GM23338 (cell line): ENCODE measurements at regions not wholly inside any gene's neighbourhood (a gene's known extent, or its start where the extent isn't known, plus 50 kb on each side); places are given as distances from the start of the nearest gene placed in this dataset.

ENCODE experiments used
- ATAC-seq: fragments of 200-7000 bp; cut with Tn5 transposase; 3 replicates; pipeline ENCODE4 v1.9.1; 2020
- DNase-seq: peaks from one replicate; pipeline ENCODE4 v3.0.0-alpha.2; 2015; ENCODE audit warnings: low spot score
- H2AFZ ChIP-seq: fragments of 200-600 bp; sonication (generic); 2 replicates; pipeline ENCODE4 v1.8.0; 2016; ENCODE audit warnings: antibody characterized with exemption, mild to moderate bottlenecking, moderate library complexity
- H3F3A ChIP-seq: fragments of 200-600 bp; sonication (generic); replicated peaks from 2 replicates; pipeline ENCODE4 v1.8.0; 2017; ENCODE audit warnings: antibody characterized with exemption, mixed run types, low read depth
- H3K27ac ChIP-seq: fragments of 200-600 bp; sonication (generic); 2 replicates; pipeline ENCODE4 v1.6.1; 2016; ENCODE audit warnings: low read depth
- H3K27me3 ChIP-seq: fragments of 200-600 bp; sonication (generic); 2 replicates; pipeline ENCODE4 v1.8.0; 2016; ENCODE audit warnings: mild to moderate bottlenecking, mixed run types, moderate library complexity; ENCODE audit not compliant: insufficient read depth
- H3K36me3 ChIP-seq: fragments of 200-600 bp; sonication (generic); 2 replicates; pipeline ENCODE4 v1.8.0; 2016; ENCODE audit warnings: mild to moderate bottlenecking; ENCODE audit not compliant: insufficient read depth
- H3K4me1 ChIP-seq: fragments of 200-600 bp; sonication (generic); 2 replicates; pipeline ENCODE4 v1.8.0; 2016; ENCODE audit warnings: mild to moderate bottlenecking, moderate library complexity; ENCODE audit not compliant: insufficient read depth
- H3K4me2 ChIP-seq: fragments of 200-600 bp; sonication (generic); 2 replicates; pipeline ENCODE4 v1.7.1; 2017; ENCODE audit warnings: mixed run types
- H3K4me3 ChIP-seq: fragments of 200-600 bp; sonication (generic); 2 replicates; pipeline ENCODE4 v1.6.1; 2016; ENCODE audit warnings: mixed run types
- H3K79me2 ChIP-seq: fragments of 200-600 bp; sonication (generic); replicated peaks from 2 replicates; pipeline ENCODE4 v1.8.0; 2017; ENCODE audit warnings: mild to moderate bottlenecking; ENCODE audit not compliant: insufficient read depth
- H3K9me2 ChIP-seq: fragments of 200-600 bp; sonication (generic); 2 replicates; pipeline ENCODE4 v1.8.0; 2017; ENCODE audit not compliant: insufficient read depth
- H4K20me1 ChIP-seq: fragments of 200-600 bp; sonication (generic); replicated peaks from 2 replicates; pipeline ENCODE4 v1.8.0; 2017; ENCODE audit warnings: mild to moderate bottlenecking; ENCODE audit not compliant: insufficient read depth
- H3K27ac Mint-ChIP-seq: 2 replicates; pipeline ENCODE4 v1.8.0; 2020; ENCODE audit warnings: inconsistent platforms, mild to moderate bottlenecking, moderate library complexity, mixed read lengths
- H3K27me3 Mint-ChIP-seq: 3 replicates; pipeline ENCODE4 v1.8.0; 2022; ENCODE audit warnings: low read depth, mild to moderate bottlenecking, moderate library complexity, mixed read lengths, inconsistent platforms; ENCODE audit not compliant: insufficient read depth, poor library complexity
- H3K36me3 Mint-ChIP-seq: 3 replicates; pipeline ENCODE4 v1.8.0; 2021; ENCODE audit warnings: low read depth, mild to moderate bottlenecking, inconsistent platforms, moderate library complexity, mixed read lengths
- H3K4me1 Mint-ChIP-seq: 3 replicates; pipeline ENCODE4 v1.8.0; 2020; ENCODE audit warnings: mild to moderate bottlenecking, inconsistent platforms, mixed read lengths
- H3K4me3 Mint-ChIP-seq: 3 replicates; pipeline ENCODE4 v1.8.0; 2021; ENCODE audit warnings: moderate library complexity, mild to moderate bottlenecking, inconsistent platforms, mixed read lengths
- H3K9me3 Mint-ChIP-seq: 3 replicates; pipeline ENCODE4 v1.8.0; 2020; ENCODE audit warnings: moderate library complexity, mild to moderate bottlenecking, inconsistent platforms, mixed read lengths
- EZH2 ChIP-seq: fragments of 200-600 bp; sonication (generic); IDR thresholded peaks from one replicate; pipeline ENCODE4 v1.8.0; 2017; ENCODE audit warnings: antibody characterized with exemption, mild to moderate bottlenecking, low read depth; ENCODE audit not compliant: unreplicated experiment
- EZH2phosphoT487 ChIP-seq: fragments of 200-600 bp; sonication (generic); IDR thresholded peaks from one replicate; pipeline ENCODE4 v1.8.1; 2018; ENCODE audit warnings: antibody characterized with exemption; ENCODE audit not compliant: unreplicated experiment
- NANOG ChIP-seq: IDR thresholded peaks from 2 replicates; pipeline ENCODE4 v1.6.1; 2016; ENCODE audit warnings: antibody characterized with exemption, borderline replicate concordance
- ZNF114 ChIP-seq: fragments of 250-450 bp; sonication (Bioruptor Pico); IDR thresholded peaks from 2 replicates; pipeline ENCODE4 v1.5.0; 2020; ENCODE audit warnings: mild to moderate bottlenecking, moderate library complexity
- TF ChIP-seq, protein P1 (sequence below): IDR thresholded peaks from 2 replicates; pipeline ENCODE4 v1.6.1; 2016; ENCODE audit warnings: antibody characterized with exemption
- TF ChIP-seq, protein P2 (sequence below): fragments of 250-450 bp; sonication (Bioruptor Pico); IDR thresholded peaks from 2 replicates; pipeline ENCODE4 v1.5.0; 2020; ENCODE audit warnings: mild to moderate bottlenecking, moderate library complexity
- TF ChIP-seq, protein P3 (sequence below), 2 experiments: fragments of 200-600 bp in 1 of 2; sonication (generic) in 1 of 2; conservative IDR thresholded peaks; 2 replicates each; pipeline versions ENCODE4 v1.5.1 to v1.6.1; 2016 to 2017; ENCODE audit warnings: antibody characterized with exemption in 2 of 2, low read depth in 2 of 2, mild to moderate bottlenecking in 2 of 2, moderate library complexity in 1 of 2

DNA sequence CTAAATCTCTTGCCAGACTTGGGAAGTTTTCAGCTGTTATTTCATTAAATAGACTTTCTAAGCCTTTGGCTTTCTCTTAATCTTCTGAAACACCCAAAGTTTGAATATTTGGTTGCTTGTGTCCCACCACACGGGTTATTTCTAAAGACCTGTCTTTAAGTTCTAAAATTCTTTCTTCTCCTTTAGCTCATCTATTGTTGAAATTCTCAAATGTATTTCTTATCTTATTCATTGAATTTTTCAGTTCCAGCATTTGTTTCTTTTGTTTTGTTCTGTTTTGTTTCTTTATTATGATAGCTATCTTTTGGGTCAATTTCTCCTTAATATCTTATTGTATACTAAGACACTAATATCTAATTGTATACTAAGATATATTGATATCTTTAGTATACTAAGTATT, 97.0 kb downstream of the ARRDC4 start:
- Histone ChIP-seq H3K27me3 (no peaks in the 10 kb centered on the region), H3K4me3 (no peak overlapping the region), H3K79me2 (no peaks in the 10 kb centered on the region), H3K4me1 (no peaks in the 10 kb centered on the region), H3K36me3 (peaks cover 3% of the 10 kb centered on the region; the same call in 1 of the 2 replicates), H3K4me2 (no peak overlapping the region), H4K20me1 (no peaks in the 10 kb centered on the region), H3K9me2 (no peaks in the 10 kb centered on the region; the same call in 1 of the 2 replicates), H3F3A (no peaks in the 10 kb centered on the region), H2AFZ (no peak overlapping the region), H3K27ac (no peak overlapping the region)
- Mint-ChIP-seq H3K27me3 (peaks cover 2% of the 10 kb centered on the region), H3K36me3 (0 out of 3 replicates have a peak, but pooled peaks cover 6% of the 10 kb centered on the region), H3K4me3 (no peak overlapping the region), H3K9me3 (peaks cover 19% of the 10 kb centered on the region), H3K4me1 (no peaks in the 10 kb centered on the region), H3K27ac (no peak overlapping the region)
- TF ChIP-seq, protein P1, sequence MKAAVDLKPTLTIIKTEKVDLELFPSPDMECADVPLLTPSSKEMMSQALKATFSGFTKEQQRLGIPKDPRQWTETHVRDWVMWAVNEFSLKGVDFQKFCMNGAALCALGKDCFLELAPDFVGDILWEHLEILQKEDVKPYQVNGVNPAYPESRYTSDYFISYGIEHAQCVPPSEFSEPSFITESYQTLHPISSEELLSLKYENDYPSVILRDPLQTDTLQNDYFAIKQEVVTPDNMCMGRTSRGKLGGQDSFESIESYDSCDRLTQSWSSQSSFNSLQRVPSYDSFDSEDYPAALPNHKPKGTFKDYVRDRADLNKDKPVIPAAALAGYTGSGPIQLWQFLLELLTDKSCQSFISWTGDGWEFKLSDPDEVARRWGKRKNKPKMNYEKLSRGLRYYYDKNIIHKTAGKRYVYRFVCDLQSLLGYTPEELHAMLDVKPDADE = no peak
- TF ChIP-seq, protein P2, sequence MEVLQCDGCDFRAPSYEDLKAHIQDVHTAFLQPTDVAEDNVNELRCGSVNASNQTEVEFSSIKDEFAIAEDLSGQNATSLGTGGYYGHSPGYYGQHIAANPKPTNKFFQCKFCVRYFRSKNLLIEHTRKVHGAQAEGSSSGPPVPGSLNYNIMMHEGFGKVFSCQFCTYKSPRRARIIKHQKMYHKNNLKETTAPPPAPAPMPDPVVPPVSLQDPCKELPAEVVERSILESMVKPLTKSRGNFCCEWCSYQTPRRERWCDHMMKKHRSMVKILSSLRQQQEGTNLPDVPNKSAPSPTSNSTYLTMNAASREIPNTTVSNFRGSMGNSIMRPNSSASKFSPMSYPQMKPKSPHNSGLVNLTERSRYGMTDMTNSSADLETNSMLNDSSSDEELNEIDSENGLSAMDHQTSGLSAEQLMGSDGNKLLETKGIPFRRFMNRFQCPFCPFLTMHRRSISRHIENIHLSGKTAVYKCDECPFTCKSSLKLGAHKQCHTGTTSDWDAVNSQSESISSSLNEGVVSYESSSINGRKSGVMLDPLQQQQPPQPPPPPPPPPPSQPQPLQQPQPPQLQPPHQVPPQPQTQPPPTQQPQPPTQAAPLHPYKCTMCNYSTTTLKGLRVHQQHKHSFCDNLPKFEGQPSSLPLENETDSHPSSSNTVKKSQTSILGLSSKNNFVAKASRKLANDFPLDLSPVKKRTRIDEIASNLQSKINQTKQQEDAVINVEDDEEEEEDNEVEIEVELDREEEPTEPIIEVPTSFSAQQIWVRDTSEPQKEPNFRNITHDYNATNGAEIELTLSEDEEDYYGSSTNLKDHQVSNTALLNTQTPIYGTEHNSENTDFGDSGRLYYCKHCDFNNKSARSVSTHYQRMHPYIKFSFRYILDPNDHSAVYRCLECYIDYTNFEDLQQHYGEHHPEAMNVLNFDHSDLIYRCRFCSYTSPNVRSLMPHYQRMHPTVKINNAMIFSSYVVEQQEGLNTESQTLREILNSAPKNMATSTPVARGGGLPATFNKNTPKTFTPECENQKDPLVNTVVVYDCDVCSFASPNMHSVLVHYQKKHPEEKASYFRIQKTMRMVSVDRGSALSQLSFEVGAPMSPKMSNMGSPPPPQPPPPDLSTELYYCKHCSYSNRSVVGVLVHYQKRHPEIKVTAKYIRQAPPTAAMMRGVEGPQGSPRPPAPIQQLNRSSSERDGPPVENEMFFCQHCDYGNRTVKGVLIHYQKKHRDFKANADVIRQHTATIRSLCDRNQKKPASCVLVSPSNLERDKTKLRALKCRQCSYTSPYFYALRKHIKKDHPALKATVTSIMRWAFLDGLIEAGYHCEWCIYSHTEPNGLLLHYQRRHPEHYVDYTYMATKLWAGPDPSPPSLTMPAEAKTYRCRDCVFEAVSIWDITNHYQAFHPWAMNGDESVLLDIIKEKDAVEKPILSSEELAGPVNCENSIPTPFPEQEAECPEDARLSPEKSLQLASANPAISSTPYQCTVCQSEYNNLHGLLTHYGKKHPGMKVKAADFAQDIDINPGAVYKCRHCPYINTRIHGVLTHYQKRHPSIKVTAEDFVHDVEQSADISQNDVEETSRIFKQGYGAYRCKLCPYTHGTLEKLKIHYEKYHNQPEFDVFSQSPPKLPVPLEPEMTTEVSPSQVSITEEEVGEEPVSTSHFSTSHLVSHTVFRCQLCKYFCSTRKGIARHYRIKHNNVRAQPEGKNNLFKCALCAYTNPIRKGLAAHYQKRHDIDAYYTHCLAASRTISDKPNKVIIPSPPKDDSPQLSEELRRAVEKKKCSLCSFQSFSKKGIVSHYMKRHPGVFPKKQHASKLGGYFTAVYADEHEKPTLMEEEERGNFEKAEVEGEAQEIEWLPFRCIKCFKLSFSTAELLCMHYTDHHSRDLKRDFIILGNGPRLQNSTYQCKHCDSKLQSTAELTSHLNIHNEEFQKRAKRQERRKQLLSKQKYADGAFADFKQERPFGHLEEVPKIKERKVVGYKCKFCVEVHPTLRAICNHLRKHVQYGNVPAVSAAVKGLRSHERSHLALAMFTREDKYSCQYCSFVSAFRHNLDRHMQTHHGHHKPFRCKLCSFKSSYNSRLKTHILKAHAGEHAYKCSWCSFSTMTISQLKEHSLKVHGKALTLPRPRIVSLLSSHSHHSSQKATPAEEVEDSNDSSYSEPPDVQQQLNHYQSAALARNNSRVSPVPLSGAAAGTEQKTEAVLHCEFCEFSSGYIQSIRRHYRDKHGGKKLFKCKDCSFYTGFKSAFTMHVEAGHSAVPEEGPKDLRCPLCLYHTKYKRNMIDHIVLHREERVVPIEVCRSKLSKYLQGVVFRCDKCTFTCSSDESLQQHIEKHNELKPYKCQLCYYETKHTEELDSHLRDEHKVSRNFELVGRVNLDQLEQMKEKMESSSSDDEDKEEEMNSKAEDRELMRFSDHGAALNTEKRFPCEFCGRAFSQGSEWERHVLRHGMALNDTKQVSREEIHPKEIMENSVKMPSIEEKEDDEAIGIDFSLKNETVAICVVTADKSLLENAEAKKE (CRISPR knock-in tag) = no peak
- no peak for TF ChIP-seq ZNF114
- TF ChIP-seq, protein P3, sequence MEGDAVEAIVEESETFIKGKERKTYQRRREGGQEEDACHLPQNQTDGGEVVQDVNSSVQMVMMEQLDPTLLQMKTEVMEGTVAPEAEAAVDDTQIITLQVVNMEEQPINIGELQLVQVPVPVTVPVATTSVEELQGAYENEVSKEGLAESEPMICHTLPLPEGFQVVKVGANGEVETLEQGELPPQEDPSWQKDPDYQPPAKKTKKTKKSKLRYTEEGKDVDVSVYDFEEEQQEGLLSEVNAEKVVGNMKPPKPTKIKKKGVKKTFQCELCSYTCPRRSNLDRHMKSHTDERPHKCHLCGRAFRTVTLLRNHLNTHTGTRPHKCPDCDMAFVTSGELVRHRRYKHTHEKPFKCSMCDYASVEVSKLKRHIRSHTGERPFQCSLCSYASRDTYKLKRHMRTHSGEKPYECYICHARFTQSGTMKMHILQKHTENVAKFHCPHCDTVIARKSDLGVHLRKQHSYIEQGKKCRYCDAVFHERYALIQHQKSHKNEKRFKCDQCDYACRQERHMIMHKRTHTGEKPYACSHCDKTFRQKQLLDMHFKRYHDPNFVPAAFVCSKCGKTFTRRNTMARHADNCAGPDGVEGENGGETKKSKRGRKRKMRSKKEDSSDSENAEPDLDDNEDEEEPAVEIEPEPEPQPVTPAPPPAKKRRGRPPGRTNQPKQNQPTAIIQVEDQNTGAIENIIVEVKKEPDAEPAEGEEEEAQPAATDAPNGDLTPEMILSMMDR (conservative IDR thresholded peaks at IDR 0.05; ENCODE audit: low read depth in 2 of 2) = no peak
- TF ChIP-seq NANOG = no peak
- no peak for TF ChIP-seq EZH2
- no peak for TF ChIP-seq EZH2phosphoT487
- DNase-seq (no peak), ATAC-seq (no peak)
